ENCODE measurements at regions not wholly inside any gene's neighbourhood (a gene's known extent, or its start where the extent isn't known, plus 50 kb on each side); places are given as distances from the start of the nearest gene placed in this dataset.

- H4K20me1 ChIP-seq (ENCODE audit: insufficient read depth, low read length), result no peaks in the 10 kb centered on the region
- Mint-ChIP-seq H3K27me3 (ENCODE audit: low read depth, unreplicated experiment) (no peaks in the 10 kb centered on the region), H3K36me3 (ENCODE audit: low read depth, unreplicated experiment) (no peaks in the 10 kb centered on the region), H3K27ac (ENCODE audit: unreplicated experiment) (no peak overlapping the region), H3K9me3 (ENCODE audit: unreplicated experiment) (peaks cover 13% of the 10 kb centered on the region), H3K4me1 (ENCODE audit: low read depth, unreplicated experiment) (no peaks in the 10 kb centered on the region), H3K4me3 (ENCODE audit: unreplicated experiment) (no peak overlapping the region)
- H3K9me3 ChIP-seq (ENCODE audit: insufficient read depth, low read depth, low read length), result no peaks in the 10 kb centered on the region
- no peak overlapping the region for H3K27ac ChIP-seq (ENCODE audit: low read depth, low read length)
- TF ChIP-seq CTCF (IDR thresholded peaks at IDR 0.05; ENCODE audit: insufficient read depth, low read depth, low read length) (no peak), EZH2 (IDR thresholded peaks at IDR 0.05; ENCODE audit: insufficient read depth, low read length) (no peak)
- H3K36me3 ChIP-seq (ENCODE audit: insufficient read depth, low read length), result no peaks in the 10 kb centered on the region
- no peak overlapping the region for H3K9ac ChIP-seq (ENCODE audit: low read length)
- no peaks in the 10 kb centered on the region for H3K79me2 ChIP-seq (ENCODE audit: insufficient read depth, low read length)
- FAIRE-seq (no peak), DNase-seq (ENCODE audit: low read depth) (no peak)
- H3K27me3 ChIP-seq (ENCODE audit: insufficient read depth, low read length), result no peaks in the 10 kb centered on the region
- H3K4me2 ChIP-seq (ENCODE audit: low read length), result no peak overlapping the region
- no peak overlapping the region for H3K4me3 ChIP-seq (ENCODE audit: insufficient read depth, low read depth, low read length)
- H3K4me1 ChIP-seq (ENCODE audit: insufficient read depth, low read length), result no peaks in the 10 kb centered on the region
- no peak overlapping the region for H2AFZ ChIP-seq (ENCODE audit: low read depth, low read length)
These were observed 340.7 kb upstream of the AUTS2 start for GRCh38 chr7:69257592-69257991.

GRCh38 chr7:69259445-69259844 is 338.8 kb upstream of the AUTS2 start:
- Histone ChIP-seq H3K36me3 (ENCODE audit: insufficient read depth, low read length) (no peaks in the 10 kb centered on the region), H3K4me1 (ENCODE audit: insufficient read depth, low read length) (no peaks in the 10 kb centered on the region), H3K79me2 (ENCODE audit: insufficient read depth, low read length) (no peaks in the 10 kb centered on the region), H3K27ac (ENCODE audit: low read depth, low read length) (no peak overlapping the region), H4K20me1 (ENCODE audit: insufficient read depth, low read length) (no peaks in the 10 kb centered on the region), H3K4me3 (ENCODE audit: insufficient read depth, low read depth, low read length) (no peak overlapping the region), H3K4me2 (ENCODE audit: low read length) (no peak overlapping the region), H2AFZ (ENCODE audit: low read depth, low read length) (no peak overlapping the region), H3K9ac (ENCODE audit: low read length) (no peak overlapping the region), H3K27me3 (ENCODE audit: insufficient read depth, low read length) (peaks cover 3% of the 10 kb centered on the region), H3K9me3 (ENCODE audit: insufficient read depth, low read depth, low read length) (no peaks in the 10 kb centered on the region)
- no peak for TF ChIP-seq CTCF (IDR thresholded peaks at IDR 0.05; ENCODE audit: insufficient read depth, low read depth, low read length)
- no peak for TF ChIP-seq EZH2 (IDR thresholded peaks at IDR 0.05; ENCODE audit: insufficient read depth, low read length)
- Mint-ChIP-seq H3K9me3 (ENCODE audit: unreplicated experiment) (peaks cover 13% of the 10 kb centered on the region), H3K27ac (ENCODE audit: unreplicated experiment) (no peak overlapping the region), H3K4me1 (ENCODE audit: low read depth, unreplicated experiment) (no peaks in the 10 kb centered on the region), H3K27me3 (ENCODE audit: low read depth, unreplicated experiment) (no peaks in the 10 kb centered on the region), H3K4me3 (ENCODE audit: unreplicated experiment) (no peak overlapping the region), H3K36me3 (ENCODE audit: low read depth, unreplicated experiment) (no peaks in the 10 kb centered on the region)
- DNase-seq (ENCODE audit: low read depth) (no peak), FAIRE-seq (no peak)

- no peak overlapping the region for H2AFZ ChIP-seq (ENCODE audit: low read depth, low read length)
- no peaks in the 10 kb centered on the region for H3K4me1 ChIP-seq (ENCODE audit: insufficient read depth, low read length)
- Mint-ChIP-seq H3K4me1 (ENCODE audit: low read depth, unreplicated experiment) (no peaks in the 10 kb centered on the region), H3K9me3 (ENCODE audit: unreplicated experiment) (peaks cover 13% of the 10 kb centered on the region), H3K36me3 (ENCODE audit: low read depth, unreplicated experiment) (no peaks in the 10 kb centered on the region), H3K27me3 (ENCODE audit: low read depth, unreplicated experiment) (no peaks in the 10 kb centered on the region), H3K4me3 (ENCODE audit: unreplicated experiment) (no peak overlapping the region), H3K27ac (ENCODE audit: unreplicated experiment) (no peak overlapping the region)
- no peak for TF ChIP-seq CTCF (IDR thresholded peaks at IDR 0.05; ENCODE audit: insufficient read depth, low read depth, low read length)
- no peak for TF ChIP-seq EZH2 (IDR thresholded peaks at IDR 0.05; ENCODE audit: insufficient read depth, low read length)
- no peaks in the 10 kb centered on the region for H3K79me2 ChIP-seq (ENCODE audit: insufficient read depth, low read length)
- H3K27me3 ChIP-seq (ENCODE audit: insufficient read depth, low read length), result peaks cover 3% of the 10 kb centered on the region
- no peaks in the 10 kb centered on the region for H4K20me1 ChIP-seq (ENCODE audit: insufficient read depth, low read length)
- FAIRE-seq, result no peak
- H3K27ac ChIP-seq (ENCODE audit: low read depth, low read length), result no peak overlapping the region
- no peak for DNase-seq (ENCODE audit: low read depth)
- no peaks in the 10 kb centered on the region for H3K9me3 ChIP-seq (ENCODE audit: insufficient read depth, low read depth, low read length)
- H3K36me3 ChIP-seq (ENCODE audit: insufficient read depth, low read length), result no peaks in the 10 kb centered on the region
- no peak overlapping the region for H3K4me3 ChIP-seq (ENCODE audit: insufficient read depth, low read depth, low read length)
- no peak overlapping the region for H3K4me2 ChIP-seq (ENCODE audit: low read length)
- no peak overlapping the region for H3K9ac ChIP-seq (ENCODE audit: low read length)
These were observed 338.3 kb upstream of the AUTS2 start for GRCh38 chr7:69260023-69260422.

All from astrocyte (in vitro differentiated cells and primary cell).